CD4-positive, alpha-beta T cell treated with Interleukin-4 for 1 hour (primary cell): ENCODE measurements at regions not wholly inside any gene's neighbourhood (a gene's known extent, or its start where the extent isn't known, plus 50 kb on each side); places are given as distances from the start of the nearest gene placed in this dataset.

Source experiments
- DNase-seq, 2 donors: peaks; one replicate each; pipeline ENCODE4 v3.0.0-alpha.2; 2020 to 2022

DNA sequence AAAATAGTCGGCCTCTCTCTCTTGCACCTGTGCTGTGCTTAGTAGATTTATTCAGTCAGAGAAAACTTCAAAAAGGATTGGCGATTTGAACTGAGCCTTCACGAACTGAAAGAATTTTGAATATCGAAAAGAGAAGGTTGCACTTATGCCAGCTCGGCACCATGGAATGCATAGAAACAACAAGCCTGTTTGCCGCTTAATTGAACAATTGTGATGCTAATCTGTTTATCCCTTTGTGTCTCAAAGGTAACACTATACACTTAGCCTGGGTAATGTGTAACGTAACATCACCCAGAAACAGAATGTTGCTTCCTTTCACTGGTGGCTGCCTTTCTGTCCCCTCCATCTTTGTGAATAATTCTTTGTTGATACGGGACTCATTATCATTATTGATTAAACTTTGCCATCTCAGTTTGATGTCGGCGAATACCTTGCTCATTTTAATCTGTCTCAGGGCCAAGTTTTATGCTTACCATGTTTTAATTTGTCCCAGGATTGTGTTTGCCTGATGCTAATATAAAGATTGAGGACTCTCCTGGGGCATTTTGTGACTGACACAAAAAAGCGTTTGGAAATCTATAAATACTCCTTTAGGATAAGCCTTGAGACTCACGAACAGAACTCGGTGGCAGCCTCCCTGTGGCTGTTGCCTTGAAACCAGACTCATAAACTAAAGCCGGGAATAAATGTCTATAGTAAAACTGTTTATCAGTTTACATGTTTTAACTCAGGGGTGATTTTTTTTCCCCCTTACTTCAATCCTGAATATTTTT, 400.5 kb downstream of the RAPGEF2 start:
- DNase-seq: no peak

DNA sequence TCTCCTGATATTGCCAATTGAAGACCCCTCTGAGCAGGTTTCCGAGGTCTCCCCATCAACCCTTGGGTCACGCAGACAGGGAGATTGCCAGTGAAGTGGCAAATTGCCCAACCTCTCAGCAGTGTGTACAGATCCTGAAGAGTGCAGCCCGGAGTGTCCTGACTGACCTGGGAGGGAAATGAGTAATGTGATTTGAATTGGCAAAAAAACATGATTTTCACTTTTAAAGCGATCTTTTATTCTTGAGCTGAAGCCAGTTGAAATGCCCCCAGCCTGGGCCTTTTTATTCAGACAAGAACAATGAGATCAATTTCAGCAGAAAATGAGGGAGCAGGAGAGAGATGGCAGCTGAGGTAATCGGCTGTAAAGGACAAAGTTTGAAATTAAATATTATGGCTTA, 401.8 kb downstream of the RAPGEF2 start:
- DNase-seq: no peak

DNA sequence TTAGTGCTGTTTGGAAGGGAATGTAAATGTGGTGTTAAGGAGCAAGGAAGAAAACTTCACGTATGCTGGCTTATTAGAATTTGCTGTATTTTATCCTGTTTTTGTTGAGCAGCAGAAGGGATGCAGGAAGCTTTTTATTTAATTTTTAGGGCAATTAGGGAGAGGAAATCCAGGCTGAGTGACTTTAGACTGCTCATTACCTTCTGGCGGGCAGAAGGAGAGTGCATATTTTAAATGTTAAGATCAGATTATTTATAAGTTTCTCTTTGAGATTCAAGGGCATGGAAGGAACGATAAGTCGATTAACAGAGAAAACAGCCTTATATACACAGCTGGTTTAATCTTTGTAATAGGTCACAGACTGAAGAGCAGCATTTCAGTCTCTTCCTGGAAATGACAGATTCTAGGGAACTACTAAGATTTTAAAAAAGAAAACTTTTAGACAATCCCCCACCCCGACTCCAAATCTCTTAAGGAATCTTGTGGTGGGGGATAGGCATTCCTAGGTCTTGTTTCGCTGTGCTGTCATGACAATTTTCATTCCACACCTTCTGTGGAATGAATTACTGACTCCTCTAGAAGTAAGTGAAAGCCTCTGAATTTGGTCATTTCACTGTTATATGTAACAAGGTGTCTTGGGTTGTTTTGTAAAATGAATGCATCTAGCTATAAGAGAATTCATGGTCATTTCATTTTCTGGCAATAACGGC, 402.5 kb downstream of the RAPGEF2 start:
- no peak for DNase-seq

DNA sequence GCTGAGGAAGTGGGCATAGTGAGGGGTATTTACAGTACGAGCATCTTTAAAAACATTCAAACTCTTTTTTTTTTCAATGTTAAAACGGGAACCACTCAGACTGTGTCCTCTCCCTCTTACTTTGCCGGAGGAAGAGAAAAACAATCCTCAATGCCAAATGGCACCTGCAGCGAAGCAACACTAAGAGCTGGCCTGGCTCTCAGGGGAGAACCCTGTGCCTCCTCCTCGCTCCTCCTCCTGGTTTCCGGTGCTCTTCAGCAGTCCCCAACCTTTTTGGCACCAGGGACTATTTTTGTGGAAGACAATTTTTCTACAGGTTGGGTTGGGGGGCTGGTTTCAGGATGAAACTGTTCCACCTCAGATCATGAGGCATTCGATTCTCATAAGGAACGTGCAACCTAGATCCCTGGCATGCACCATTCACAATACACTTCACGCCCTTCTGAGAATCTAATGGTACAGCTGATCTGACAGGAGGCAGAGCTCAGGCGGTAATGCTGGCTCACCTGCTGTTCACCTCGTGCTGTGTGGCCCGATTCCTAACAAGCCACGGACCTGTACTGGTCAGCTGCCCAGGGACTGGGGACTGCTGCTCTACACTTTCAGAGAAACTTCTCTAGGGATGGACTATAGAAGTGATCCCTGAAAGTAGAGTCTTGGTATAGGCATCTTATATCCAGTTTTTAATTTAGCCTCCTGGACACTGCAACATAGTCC, 404.1 kb downstream of the RAPGEF2 start:
- no peak for DNase-seq

GRCh38 chr4:159508917-159509500, 406.1 kb downstream of the RAPGEF2 start:
- no peak for DNase-seq

DNA sequence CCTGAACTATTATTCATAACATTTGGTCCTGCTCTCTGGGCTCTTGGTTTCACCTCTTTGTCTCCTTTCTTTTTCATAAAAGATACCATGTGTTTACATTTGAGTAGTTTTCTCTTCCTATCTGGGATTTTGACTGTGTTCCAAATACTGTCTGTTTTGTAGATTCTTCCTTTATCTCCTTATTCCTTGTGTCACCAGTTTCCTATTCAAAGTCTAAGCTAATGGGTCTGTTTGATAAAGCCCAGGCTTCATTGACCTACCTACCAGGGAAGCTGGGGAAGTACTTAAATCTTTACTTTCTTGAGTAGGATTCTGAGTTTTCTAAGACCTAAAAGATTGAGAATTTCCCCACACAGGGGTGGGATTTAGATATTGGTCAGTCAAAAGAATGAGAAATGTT, 409.5 kb downstream of the RAPGEF2 start:
- DNase-seq: no peak

GRCh38 chr4:159515314-159516025, 412.6 kb downstream of the RAPGEF2 start:
- DNase-seq: no peak

- DNase-seq: no peak
These were observed 413.8 kb downstream of the RAPGEF2 start for GRCh38 chr4:159516556-159517140.

GRCh38 chr4:159520074-159520473, 417.2 kb downstream of the RAPGEF2 start:
- DNase-seq: no peak

DNA sequence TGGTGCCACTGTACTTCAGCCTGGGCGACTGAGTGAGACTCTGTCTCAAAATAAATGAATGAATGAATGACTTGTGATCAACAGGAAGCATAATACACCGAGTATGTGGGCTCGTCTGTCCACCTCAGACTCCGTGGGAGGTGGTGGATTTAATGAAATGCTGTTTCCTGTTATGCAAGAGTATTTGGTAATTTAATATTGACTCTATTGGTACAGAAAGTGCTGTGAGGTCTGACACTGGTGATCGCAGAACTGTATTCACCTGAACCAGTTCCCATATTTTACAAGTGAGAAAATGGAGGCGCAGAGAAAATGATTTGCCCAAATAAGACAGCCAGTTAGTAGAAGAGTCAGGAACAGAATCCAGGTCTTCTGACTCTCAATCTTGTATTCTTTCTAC, 423.3 kb downstream of the RAPGEF2 start:
- no peak for DNase-seq

GRCh38 chr4:159534655-159535054, 431.8 kb downstream of the RAPGEF2 start:
- DNase-seq: no peak

- DNase-seq: no peak
These were observed 435.7 kb downstream of the RAPGEF2 start for GRCh38 chr4:159538556-159538955.

GRCh38 chr4:159540038-159540437, 437.2 kb downstream of the RAPGEF2 start:
- no peak for DNase-seq

GRCh38 chr4:159540501-159540900, 437.6 kb downstream of the RAPGEF2 start:
- no peak for DNase-seq

- DNase-seq: no peak
These were observed 438.3 kb downstream of the RAPGEF2 start for GRCh38 chr4:159541143-159541542.

GRCh38 chr4:159542296-159542695, 439.4 kb downstream of the RAPGEF2 start:
- no peak for DNase-seq

- DNase-seq: no peak
These were observed 441.0 kb downstream of the RAPGEF2 start for GRCh38 chr4:159543831-159544230.

GRCh38 chr4:159545556-159545955, 442.7 kb downstream of the RAPGEF2 start:
- DNase-seq: no peak

GRCh38 chr4:159547645-159548308, 444.9 kb downstream of the RAPGEF2 start:
- no peak for DNase-seq

- DNase-seq: no peak
These were observed 446.2 kb downstream of the RAPGEF2 start for GRCh38 chr4:159549098-159549518.

- DNase-seq: no peak
These were observed 448.4 kb downstream of the RAPGEF2 start for GRCh38 chr4:159551281-159551680.
